ENCODE measurements at regions not wholly inside any gene's neighbourhood (a gene's known extent, or its start where the extent isn't known, plus 50 kb on each side); places are given as distances from the start of the nearest gene placed in this dataset.

DNA sequence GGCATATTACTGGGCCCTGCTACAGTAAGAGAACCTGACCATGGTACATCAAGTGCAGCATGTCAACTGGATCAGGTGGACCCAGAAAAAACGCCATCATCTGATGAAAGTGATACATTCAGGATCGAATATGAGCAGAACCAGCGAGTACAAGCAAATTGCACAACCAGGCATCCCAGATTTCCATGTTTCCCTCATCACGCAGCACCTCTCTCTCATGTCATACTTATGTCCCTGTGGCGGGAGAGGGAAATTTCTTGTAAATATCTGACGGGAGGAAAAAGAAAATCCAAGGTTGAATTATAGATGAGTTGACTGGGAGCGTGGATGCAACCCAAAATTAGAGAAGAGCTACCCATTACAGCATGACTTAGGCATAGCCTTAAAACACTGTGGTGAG is 608.5 kb upstream of the FAT1 start:
- DNase-seq: no peak
- intact Hi-C loops (cut with micrococcal nuclease): no loop called here
- H3K4me3 Mint-ChIP-seq: no peak overlapping the region
- TF ChIP-seq, protein P1, sequence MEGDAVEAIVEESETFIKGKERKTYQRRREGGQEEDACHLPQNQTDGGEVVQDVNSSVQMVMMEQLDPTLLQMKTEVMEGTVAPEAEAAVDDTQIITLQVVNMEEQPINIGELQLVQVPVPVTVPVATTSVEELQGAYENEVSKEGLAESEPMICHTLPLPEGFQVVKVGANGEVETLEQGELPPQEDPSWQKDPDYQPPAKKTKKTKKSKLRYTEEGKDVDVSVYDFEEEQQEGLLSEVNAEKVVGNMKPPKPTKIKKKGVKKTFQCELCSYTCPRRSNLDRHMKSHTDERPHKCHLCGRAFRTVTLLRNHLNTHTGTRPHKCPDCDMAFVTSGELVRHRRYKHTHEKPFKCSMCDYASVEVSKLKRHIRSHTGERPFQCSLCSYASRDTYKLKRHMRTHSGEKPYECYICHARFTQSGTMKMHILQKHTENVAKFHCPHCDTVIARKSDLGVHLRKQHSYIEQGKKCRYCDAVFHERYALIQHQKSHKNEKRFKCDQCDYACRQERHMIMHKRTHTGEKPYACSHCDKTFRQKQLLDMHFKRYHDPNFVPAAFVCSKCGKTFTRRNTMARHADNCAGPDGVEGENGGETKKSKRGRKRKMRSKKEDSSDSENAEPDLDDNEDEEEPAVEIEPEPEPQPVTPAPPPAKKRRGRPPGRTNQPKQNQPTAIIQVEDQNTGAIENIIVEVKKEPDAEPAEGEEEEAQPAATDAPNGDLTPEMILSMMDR (IDR thresholded peaks at IDR 0.05): no peak
- peaks cover 0 to 1% (median 0%) of the 10 kb centered on the region in 3 donors for H3K27me3 Mint-ChIP-seq (ENCODE audit: low read depth in 3 of 3)
- H3K36me3 ChIP-seq (replicated peaks in 1 of 2; ENCODE audit: control insufficient read depth in 1 of 2, insufficient read depth in 2 of 2, low read length in 2 of 2): no peaks in the 10 kb centered on the region
- H3K27me3 ChIP-seq (ENCODE audit: control insufficient read depth in 2 of 2, insufficient read depth in 2 of 2, low read length in 2 of 2): no peaks in the 10 kb centered on the region
- 60% methylated on average over 1 of the region's 7 CpGs for WGBS (ENCODE audit: insufficient coverage)
- H3K9me3 ChIP-seq (replicated peaks in 1 of 2; ENCODE audit: control insufficient read depth in 1 of 2, insufficient read depth in 1 of 2, low read length in 2 of 2): peaks cover 14 to 24% of the 10 kb centered on the region in 2 donors
- no peaks in the 10 kb centered on the region for H3K79me2 ChIP-seq (ENCODE audit: insufficient read depth, low read length)
- H3K27ac ChIP-seq (ENCODE audit: low read depth in 1 of 2, low read length in 2 of 2): no peak overlapping the region
- H2AFZ ChIP-seq (ENCODE audit: insufficient read depth, low read depth, low read length, poor library complexity, severe bottlenecking): no peak overlapping the region
- no peak overlapping the region for H3K27ac Mint-ChIP-seq
- H3K4me1 Mint-ChIP-seq: no peaks in the 10 kb centered on the region
- no peaks in the 10 kb centered on the region for H3K36me3 Mint-ChIP-seq
- H3K4me2 ChIP-seq (replicated peaks; ENCODE audit: extremely low read depth, low read length, poor library complexity, severe bottlenecking): no peak overlapping the region
- H3K9me3 Mint-ChIP-seq: peaks cover 2 to 9% (median 3%) of the 10 kb centered on the region in 7 donors
- H3K4me3 ChIP-seq (replicated peaks in 1 of 3; ENCODE audit: low read depth in 2 of 3, low read length in 3 of 3): no peak overlapping the region
- no peaks in the 10 kb centered on the region for H4K20me1 ChIP-seq (ENCODE audit: insufficient read depth, low read length)
- H3K4me1 ChIP-seq (ENCODE audit: control insufficient read depth in 1 of 2, insufficient read depth in 2 of 2, low read length in 2 of 2): no peaks in the 10 kb centered on the region
- H3K9ac ChIP-seq (ENCODE audit: insufficient read depth, low read length, poor library complexity, severe bottlenecking): no peak overlapping the region

DNA sequence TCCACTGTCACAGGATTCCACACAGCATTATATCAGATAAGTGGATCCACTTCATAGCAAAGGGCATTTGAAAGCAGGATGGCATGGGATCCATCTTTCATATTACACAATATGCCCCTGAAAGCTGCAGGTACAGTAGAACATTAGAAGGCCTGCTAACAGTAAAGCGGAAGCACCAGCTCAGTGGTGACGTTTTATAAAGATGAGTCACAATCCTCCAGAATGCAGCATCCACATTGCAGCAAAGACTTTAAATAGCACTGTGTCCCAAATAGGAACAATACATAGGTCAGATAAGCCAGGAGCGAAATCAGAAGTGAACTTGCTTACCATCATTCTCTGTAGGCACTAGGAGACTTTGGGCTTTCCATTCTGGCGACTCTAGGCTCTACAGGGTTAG is 609.5 kb upstream of the FAT1 start:
- H4K20me1 ChIP-seq (ENCODE audit: insufficient read depth, low read length): no peaks in the 10 kb centered on the region
- H3K9me3 Mint-ChIP-seq: peaks cover 2 to 11% (median 3%) of the 10 kb centered on the region in 7 donors
- H3K27ac ChIP-seq (ENCODE audit: low read depth in 1 of 2, low read length in 2 of 2): no peak overlapping the region
- peaks cover 0 to 1% (median 0%) of the 10 kb centered on the region in 3 donors for H3K27me3 Mint-ChIP-seq (ENCODE audit: low read depth in 3 of 3)
- no peaks in the 10 kb centered on the region for H3K27me3 ChIP-seq (ENCODE audit: control insufficient read depth in 2 of 2, insufficient read depth in 2 of 2, low read length in 2 of 2)
- WGBS (ENCODE audit: insufficient coverage): 90% methylated on average over 4 of the region's 4 CpGs
- intact Hi-C loops (cut with micrococcal nuclease): no loop called here
- DNase-seq: no peak
- H3K4me3 Mint-ChIP-seq: no peak overlapping the region
- no peak overlapping the region for H2AFZ ChIP-seq (ENCODE audit: insufficient read depth, low read depth, low read length, poor library complexity, severe bottlenecking)
- H3K27ac Mint-ChIP-seq: no peak overlapping the region
- TF ChIP-seq, protein P1 (IDR thresholded peaks at IDR 0.05): no peak
- no peak overlapping the region for H3K9ac ChIP-seq (ENCODE audit: insufficient read depth, low read length, poor library complexity, severe bottlenecking)
- no peaks in the 10 kb centered on the region for H3K79me2 ChIP-seq (ENCODE audit: insufficient read depth, low read length)
- no peaks in the 10 kb centered on the region for H3K4me1 Mint-ChIP-seq
- no peaks in the 10 kb centered on the region for H3K36me3 Mint-ChIP-seq
- no peaks in the 10 kb centered on the region for H3K36me3 ChIP-seq (replicated peaks in 1 of 2; ENCODE audit: control insufficient read depth in 1 of 2, insufficient read depth in 2 of 2, low read length in 2 of 2)
- no peak overlapping the region for H3K4me3 ChIP-seq (replicated peaks in 1 of 3; ENCODE audit: low read depth in 2 of 3, low read length in 3 of 3)
- H3K4me1 ChIP-seq (ENCODE audit: control insufficient read depth in 1 of 2, insufficient read depth in 2 of 2, low read length in 2 of 2): no peaks in the 10 kb centered on the region
- H3K9me3 ChIP-seq (replicated peaks in 1 of 2; ENCODE audit: control insufficient read depth in 1 of 2, insufficient read depth in 1 of 2, low read length in 2 of 2): peaks cover 20 to 24% of the 10 kb centered on the region in 2 donors
- H3K4me2 ChIP-seq (replicated peaks; ENCODE audit: extremely low read depth, low read length, poor library complexity, severe bottlenecking): no peak overlapping the region
